GM18951 (cell line): ENCODE measurements at regions not wholly inside any gene's neighbourhood (a gene's known extent, or its start where the extent isn't known, plus 50 kb on each side); places are given as distances from the start of the nearest gene placed in this dataset.

ENCODE experiments used
- POLR2A ChIP-seq: IDR thresholded peaks from 4 replicates; pipeline ENCODE4 v1.6.1; 2011; ENCODE audit warnings: mild to moderate bottlenecking; ENCODE audit not compliant: insufficient read length, insufficient read depth; ENCODE audit errors: extremely low read depth
- in situ Hi-C: fragments of 300-500 bp; cut with MboI; formaldehyde crosslinking; loops from one replicate; pipeline ENCODE4 v1.12.0; 2022; ENCODE audit warnings: low sequenced_read_pairs, mixed read lengths, inconsistent platforms; ENCODE audit not compliant: unreplicated experiment

DNA sequence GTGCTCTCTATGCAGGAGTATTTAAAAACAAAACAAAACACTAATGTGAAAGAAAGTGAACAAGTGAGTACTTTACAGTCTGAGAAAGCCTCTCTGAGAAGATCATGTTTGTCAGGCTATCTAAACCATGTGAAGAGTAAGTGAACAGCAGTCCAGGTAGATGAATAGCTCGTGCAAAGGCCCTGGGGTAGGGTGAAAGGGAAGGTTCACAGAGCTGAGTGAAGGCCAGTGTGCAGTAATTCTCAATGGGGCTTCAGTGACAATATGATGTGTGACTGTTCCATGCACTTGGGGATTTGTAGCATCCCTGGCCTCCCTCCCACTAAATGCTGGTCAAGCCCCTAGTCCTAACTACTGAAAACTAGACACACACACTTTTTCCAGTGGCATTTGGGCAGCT is 488.9 kb upstream of the JARID2 start:
- in situ Hi-C loops: no loop called here
- no peak for TF ChIP-seq POLR2A

DNA sequence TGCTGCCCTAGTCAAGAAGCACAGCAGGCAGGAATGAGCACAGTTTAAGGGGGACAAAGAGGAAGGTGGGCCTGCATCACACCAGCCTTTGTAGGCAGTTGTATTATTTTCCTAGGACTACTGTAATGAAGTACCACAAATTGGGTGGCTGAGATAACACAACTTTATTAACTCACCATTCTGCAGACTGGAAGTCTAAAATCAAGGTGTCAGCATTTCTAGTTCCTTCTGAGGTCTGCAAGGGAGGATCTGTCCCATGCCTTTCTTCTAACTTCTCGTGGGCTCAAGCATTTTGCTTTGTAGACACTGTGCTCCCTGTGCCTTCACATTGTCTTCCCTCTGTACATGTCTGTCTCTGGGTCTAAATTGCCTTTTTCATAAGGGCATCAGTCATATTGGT is 488.5 kb upstream of the JARID2 start:
- no peak for TF ChIP-seq POLR2A
- in situ Hi-C loops: no loop called here

DNA sequence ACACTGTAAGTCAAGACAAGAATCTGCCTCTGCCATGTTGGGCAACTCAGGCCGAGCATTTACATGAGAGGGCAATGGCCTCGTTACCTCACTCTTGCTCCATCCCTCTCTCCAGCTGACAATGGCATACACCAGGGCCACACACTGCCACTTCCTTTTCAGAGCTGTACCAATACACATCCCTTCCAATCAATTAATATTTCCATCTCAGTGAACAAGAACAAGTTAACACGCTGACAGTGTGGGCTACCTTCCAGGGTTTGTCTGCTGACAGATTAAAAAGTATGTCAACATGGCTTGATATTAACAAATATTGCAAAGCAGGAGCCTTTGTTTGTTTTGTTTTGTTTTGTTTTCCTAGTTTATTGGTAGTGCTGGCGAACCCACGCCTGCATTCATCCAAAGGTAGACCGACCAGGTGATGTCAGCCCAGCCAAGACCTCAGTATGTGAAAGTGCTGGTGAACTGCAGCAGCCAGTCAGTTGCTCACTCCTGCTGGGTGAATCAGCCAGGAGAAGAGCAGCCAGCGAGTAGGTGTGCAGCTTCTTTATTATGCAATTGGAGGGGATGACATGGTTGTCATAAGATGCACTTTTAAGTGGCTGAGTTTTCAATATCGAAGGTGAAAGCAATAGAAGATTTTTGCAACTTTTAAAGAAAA is 487.3 kb upstream of the JARID2 start:
- in situ Hi-C loops: no loop called here
- no peak for TF ChIP-seq POLR2A

DNA sequence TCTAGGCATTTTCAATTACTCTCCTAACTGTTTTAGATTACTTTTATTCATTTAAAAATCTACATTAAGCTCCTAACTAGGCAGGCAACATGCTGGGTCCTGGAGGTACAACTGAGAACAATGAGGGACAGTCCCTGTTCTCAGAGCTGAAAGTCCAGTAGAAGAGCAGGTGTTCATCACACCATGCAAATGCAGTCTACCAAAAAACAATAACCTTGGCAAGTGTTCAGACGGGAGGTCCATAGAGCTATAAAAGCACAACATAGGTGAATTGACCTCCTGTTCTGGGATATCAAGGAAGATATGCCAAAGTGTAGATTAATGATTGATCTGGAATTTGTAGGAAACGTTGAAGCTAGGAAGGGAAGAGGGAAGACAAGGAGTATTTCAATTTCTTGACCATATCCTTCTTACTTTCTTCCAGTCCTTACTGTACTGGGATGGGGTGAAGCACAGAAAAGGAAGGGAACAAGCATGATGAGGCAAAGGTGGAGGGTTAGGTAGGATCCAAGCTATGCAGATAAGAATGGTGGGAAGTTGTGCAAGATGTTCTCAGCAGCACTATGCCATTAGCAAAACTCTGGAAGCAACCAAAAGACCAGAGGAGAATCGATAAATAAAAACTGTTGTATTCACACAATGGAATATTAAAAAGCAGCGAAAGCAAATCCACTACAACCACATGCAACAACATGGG is 485.7 kb upstream of the JARID2 start:
- in situ Hi-C loops: no loop called here
- no peak for TF ChIP-seq POLR2A

DNA sequence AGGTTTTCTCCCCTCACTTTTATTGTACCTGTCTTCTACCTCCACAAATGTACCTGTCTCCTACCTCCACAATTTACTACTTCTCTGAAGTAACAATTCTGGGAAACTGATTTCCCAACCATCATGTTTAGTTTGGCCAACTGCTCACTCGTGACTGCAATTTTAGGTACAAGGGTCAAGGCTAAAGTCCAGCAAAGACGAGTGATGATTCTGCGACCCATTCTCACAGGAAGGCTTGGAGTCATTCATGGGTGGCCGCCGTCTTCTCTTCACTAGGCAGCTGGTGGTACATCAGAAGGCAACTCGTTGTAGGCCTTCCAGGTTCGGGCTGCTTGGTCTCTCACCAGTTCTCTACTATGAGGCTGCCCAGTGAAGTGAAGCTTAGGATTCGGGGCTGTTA is 483.8 kb upstream of the JARID2 start:
- in situ Hi-C loops: no loop called here
- TF ChIP-seq POLR2A: no peak

DNA sequence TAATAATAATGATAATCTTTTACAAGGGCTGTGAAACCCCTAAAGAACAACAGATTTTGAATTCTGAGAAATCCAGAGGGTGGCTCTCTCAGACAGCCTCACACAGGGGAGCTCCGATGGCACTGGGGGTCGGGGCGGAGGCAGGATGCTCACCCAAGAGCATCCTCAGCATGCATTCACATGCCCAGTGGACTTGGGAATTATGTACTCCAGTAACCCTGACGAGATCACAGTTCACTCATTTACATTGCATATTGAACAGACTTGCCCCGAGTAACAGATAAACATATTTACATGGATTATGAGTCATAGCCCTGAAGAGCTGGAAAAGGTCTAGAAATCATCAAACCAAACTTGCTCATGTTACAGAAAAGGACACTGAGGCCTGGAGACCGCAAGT is 482.7 kb upstream of the JARID2 start:
- in situ Hi-C loops: no loop called here
- TF ChIP-seq POLR2A: no peak

DNA sequence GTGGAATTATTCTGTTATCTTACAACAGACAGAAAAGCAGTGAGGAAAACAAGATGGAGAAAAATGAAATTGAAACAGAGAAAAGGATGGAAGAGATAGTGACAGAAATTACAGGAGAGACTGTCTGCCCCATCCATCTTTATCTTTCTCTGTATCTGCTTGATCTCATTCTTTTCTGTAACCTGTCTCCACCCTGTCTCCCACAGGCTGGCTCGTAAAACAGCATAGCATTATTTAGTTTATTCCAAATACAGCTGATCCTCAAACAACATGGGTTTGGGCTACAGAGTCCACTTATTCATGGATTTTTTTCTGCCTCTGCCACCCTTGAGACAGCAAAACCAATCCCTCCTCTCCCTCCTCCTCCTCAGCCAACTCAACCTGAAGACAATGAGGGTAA is 482.3 kb upstream of the JARID2 start:
- no peak for TF ChIP-seq POLR2A
- in situ Hi-C loops: no loop called here

DNA sequence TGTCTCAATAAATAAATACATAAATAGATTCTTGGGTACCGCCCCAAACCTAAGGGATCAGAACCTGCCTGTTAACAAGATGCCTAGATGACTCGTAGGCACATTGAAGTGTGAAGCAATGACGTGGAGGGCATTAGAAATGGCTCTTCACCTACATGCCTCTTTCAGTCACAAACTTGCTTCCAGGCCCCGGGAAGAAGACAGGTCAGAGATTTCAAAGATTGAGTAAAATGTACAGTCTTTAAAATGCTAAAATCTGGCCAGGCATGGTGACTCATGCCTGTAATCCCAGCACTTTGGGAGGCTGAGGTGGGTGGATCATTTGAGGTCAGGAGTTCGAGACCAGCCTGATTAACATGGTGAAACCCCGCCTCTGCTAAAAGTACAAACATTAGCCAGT is 480.8 kb upstream of the JARID2 start:
- no peak for TF ChIP-seq POLR2A
- in situ Hi-C loops: no loop called here

DNA sequence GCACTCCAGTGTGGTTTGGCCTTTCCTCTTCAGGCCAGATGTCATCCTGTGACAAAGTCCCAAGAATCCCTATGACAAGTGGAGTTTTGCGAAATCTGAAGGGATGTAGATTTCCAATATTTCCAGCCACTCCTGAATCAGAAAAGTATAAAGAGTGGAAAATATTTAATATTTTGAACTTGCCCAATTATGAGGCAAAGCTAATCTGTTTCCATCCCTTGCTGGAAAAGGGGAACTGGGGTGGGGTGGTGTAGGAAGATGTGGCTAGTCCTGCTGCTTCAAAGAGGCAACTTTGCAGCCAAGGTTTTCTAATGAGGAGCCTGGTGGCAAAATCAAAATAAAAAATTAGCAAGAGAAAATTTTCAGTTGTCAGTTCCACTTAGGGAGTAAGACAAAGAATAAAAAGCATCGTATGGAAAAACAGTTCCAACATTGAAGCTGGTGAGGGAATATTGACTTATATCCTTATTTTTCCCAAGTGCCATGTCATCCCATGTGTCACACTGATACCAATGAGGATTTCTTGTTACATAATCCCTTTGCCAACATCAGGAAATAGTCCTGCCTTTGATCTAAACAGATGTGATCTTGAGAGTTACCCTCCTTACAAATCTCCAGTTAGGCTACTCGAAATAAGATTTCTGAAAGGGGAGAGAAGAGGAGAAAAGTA is 480.0 kb upstream of the JARID2 start:
- TF ChIP-seq POLR2A: no peak
- in situ Hi-C loops: no loop called here

DNA sequence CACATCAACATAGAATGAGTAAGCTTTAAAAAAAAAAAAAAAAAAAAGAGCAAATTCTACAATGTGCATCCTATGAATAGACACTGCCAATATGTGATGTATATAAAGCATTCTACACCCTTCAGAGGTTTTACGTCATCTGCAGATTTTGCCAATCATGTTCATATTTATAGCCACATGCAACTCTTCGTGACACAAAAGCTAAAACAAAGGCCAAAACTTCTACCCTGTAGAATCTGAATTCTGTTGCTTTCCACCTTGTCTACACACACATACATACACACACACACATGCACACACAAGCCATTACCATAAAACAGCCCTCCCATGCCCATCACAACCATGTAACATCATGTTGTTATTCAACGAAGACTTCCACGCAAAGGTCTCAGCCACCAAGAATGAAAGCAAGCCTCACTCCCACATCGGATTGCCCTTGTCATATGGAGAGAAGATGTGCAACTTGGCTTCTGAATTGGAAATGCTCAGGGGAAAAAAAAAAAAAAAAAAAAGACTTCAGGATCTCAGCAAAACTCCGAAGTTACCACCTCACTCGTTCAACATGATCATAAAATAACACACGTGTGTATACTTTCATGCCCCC is 479.4 kb upstream of the JARID2 start:
- no peak for TF ChIP-seq POLR2A
- in situ Hi-C loops: no loop called here

DNA sequence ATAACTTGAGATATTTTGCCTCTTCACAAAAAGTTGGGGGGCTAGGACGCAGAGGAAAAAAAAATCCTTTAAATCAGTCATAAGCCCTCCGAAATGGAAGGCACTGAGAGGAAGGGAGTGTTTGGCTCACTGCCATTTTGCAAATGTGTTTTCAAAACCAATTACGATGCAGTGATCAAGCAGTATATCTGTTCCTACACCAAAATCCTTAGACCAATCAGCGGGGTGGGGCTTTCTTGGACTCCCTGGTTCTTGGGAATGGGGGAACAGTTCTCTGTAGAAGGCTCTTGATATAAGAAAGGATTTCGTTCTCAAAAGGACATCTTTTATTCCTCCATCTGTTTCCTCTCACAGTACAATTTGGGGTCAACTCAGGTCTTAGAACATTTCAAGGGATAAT is 478.6 kb upstream of the JARID2 start:
- no peak for TF ChIP-seq POLR2A
- in situ Hi-C loops: no loop called here

DNA sequence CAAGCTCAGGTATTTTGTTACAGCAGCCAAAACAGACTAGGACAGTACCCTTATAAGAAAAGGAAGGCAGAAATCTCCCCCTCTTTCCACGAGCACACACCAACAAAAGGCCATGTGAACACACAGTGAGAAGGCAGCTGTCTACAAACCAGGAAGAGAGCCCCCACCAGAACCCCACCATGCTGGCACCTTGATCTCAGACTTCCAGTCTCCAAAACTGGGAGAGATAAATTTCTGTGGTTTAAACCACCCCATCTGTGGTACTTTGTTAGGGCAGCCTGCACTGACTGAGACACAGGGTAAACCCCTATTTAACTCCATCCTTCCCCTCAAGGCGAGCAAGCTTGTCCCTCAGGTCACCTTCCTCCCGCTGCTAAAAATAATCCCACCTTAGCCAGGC is 475.8 kb upstream of the JARID2 start:
- in situ Hi-C loops: no loop called here

DNA sequence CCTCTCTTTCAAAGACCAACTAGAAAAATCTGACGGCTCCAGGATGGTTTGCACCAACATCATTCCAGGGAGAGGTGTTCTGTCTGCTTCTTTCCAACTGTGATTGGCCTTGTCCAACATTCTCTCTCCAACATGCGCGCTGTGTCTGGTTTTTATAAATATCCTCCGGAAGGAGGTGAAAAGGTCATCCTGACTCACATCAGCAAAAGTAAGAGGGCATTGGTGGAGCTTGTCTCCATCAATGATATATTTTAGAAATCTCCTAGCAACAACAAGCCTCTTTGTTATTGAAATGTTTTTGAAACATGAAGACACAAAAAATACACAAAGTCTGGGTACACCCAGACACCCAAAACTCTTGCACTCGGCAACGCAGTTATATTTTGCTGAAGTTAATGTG is 475.3 kb upstream of the JARID2 start:
- in situ Hi-C loops: no loop called here
- no peak for TF ChIP-seq POLR2A

More for the DNA sequence above, 475.8 kb upstream of the JARID2 start:
- TF ChIP-seq POLR2A: no peak
